Gastroesophageal sphincter (tissue), 3 donors: ENCODE measurements at regions not wholly inside any gene's neighbourhood (a gene's known extent, or its start where the extent isn't known, plus 50 kb on each side); places are given as distances from the start of the nearest gene placed in this dataset.

Experiments used
- CTCF ChIP-seq, 4 experiments: fragments of 200-600 bp in 2 of 4; fragments of 450-650 bp in 2 of 4; sonication (generic) in 1 of 4; IDR thresholded peaks; one replicate each; pipeline ENCODE4 v1.5.1; 2017 to 2019; ENCODE audit warnings: antibody characterized with exemption in 4 of 4, mild to moderate bottlenecking in 2 of 4, moderate library complexity in 2 of 4
- EP300 ChIP-seq: sonication (generic); formaldehyde crosslinking; IDR thresholded peaks from one replicate; pipeline ENCODE4 v1.6.1; 2017; ENCODE audit warnings: antibody characterized with exemption, mild to moderate bottlenecking
- POLR2A ChIP-seq, 2 donors: fragments of 450-650 bp; IDR thresholded peaks; one replicate each; pipeline ENCODE4 v1.6.1; 2017; ENCODE audit warnings: antibody characterized with exemption in 2 of 2, mild to moderate bottlenecking in 2 of 2, moderate library complexity in 1 of 2
- POLR2AphosphoS5 ChIP-seq: sonication (generic); formaldehyde crosslinking; IDR thresholded peaks from one replicate; pipeline ENCODE4 v1.6.1; 2017; ENCODE audit warnings: antibody characterized with exemption

- TF ChIP-seq CTCF (IDR thresholded peaks at IDR 0.05) (no peak), EP300 (no peak), POLR2A (IDR thresholded peaks at IDR 0.05) (no peak), POLR2AphosphoS5 (no peak)
These were observed 481.6 kb downstream of the PLPP3 start for GRCh38 chr1:56097713-56098112.
